ENCODE measurements at regions not wholly inside any gene's neighbourhood (a gene's known extent, or its start where the extent isn't known, plus 50 kb on each side); places are given as distances from the start of the nearest gene placed in this dataset.

GRCh38 chr3:141418751-141419150 lies 50.4 kb downstream of the ZBTB38 start:
- Histone ChIP-seq H3K4me3 (ENCODE audit: low read length) (no peak overlapping the region), H3K36me3 (ENCODE audit: control insufficient read depth, insufficient read depth, low read length) (peaks cover 14% of the 10 kb centered on the region), H3K4me1 (ENCODE audit: control insufficient read depth, insufficient read depth, low read length) (peaks cover 26% of the 10 kb centered on the region), H3K27me3 (ENCODE audit: control insufficient read depth, insufficient read depth, low read length) (no peaks in the 10 kb centered on the region), H3K27ac (ENCODE audit: low read depth, low read length) (no peak overlapping the region), H3K9ac (ENCODE audit: low read length) (no peak overlapping the region)

DNA sequence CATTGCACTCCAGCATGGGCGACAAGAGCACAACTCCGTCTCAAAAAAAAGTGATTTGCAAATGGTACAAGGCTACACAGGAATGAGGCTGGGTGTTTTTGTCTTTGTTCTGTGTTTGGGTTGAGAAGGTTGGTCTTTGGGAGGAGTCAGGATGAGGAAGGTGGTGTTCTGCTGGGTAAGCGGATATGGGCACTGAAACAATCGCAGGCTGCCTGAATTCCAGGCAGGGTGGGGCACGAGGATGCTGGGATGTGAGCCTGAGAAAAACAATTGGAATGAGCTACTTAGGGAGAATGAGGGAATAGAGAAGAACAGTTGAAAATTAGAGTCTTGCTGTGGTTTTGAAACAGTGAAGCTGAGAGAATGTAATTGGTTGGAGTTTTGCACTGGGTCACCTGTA lies 51.6 kb downstream of the ZBTB38 start:
- no peak overlapping the region for H3K9ac ChIP-seq (ENCODE audit: low read length)
- H3K36me3 ChIP-seq (ENCODE audit: control insufficient read depth, insufficient read depth, low read length) = peaks cover 5% of the 10 kb centered on the region
- H3K4me1 ChIP-seq (ENCODE audit: control insufficient read depth, insufficient read depth, low read length) = peaks cover 16% of the 10 kb centered on the region
- H3K27me3 ChIP-seq (ENCODE audit: control insufficient read depth, insufficient read depth, low read length) = no peaks in the 10 kb centered on the region
- no peak overlapping the region for H3K27ac ChIP-seq (ENCODE audit: low read depth, low read length)
- no peak overlapping the region for H3K4me3 ChIP-seq (ENCODE audit: low read length)

DNA sequence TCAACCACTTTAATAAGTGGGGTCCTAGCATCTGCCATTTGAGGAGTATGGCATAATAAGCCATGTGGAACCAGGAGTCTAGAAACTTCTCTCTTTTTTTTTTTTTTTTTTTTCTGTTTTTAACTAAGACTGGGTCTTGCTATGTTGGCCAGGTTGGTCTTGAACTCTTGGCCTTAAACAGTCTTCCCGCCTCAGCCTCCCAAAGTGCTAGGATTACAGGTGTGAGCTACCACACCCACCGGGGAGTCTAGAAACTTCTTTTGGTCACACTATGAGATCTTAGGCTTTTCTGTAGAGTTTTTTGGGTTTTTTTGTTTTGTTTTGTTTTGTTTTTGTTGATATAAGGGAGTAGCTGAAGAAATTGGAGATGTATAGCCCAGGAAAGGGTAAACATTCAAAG lies 52.9 kb downstream of the ZBTB38 start:
- Histone ChIP-seq H3K4me1 (ENCODE audit: control insufficient read depth, insufficient read depth, low read length) (peaks cover 17% of the 10 kb centered on the region), H3K4me3 (ENCODE audit: low read length) (no peak overlapping the region), H3K36me3 (ENCODE audit: control insufficient read depth, insufficient read depth, low read length) (no peaks in the 10 kb centered on the region), H3K9ac (ENCODE audit: low read length) (no peak overlapping the region), H3K27me3 (ENCODE audit: control insufficient read depth, insufficient read depth, low read length) (no peaks in the 10 kb centered on the region), H3K27ac (ENCODE audit: low read depth, low read length) (no peak overlapping the region)

DNA sequence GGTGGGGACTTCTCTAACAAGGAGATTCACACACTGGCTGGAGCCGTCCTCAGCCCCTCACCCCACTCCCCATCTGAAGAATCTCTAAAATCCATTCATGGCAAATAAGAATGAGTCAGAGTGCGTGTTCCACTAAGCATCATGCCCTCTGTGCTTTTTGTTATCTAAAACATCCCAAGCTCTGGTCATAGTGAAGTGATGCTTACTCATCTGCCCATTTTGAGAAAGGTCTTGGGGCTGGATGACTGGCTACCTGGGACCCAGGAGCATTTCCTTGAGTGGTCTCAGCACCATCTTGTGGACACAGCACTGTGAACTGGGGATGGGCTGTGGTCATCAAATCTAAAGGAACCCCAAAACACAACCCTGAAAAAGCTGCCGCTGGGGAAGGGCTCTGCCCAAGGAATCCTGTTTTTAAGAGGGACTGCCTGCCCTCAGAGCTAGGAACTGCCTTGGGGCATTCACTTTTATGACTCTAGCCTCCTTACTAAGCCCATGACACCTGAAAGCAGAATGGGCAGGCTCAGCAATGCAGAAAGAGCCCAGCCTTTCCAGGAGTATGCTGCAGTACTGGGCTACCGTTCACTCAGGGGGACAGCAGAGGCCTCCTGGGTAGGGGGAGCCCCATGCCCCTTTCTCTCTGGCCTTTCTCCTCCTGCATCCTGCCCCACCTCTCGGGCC lies 53.5 kb downstream of the ZBTB38 start:
- Histone ChIP-seq H3K9ac (ENCODE audit: low read length) (no peak overlapping the region), H3K4me1 (ENCODE audit: control insufficient read depth, insufficient read depth, low read length) (peaks cover 23% of the 10 kb centered on the region), H3K27me3 (ENCODE audit: control insufficient read depth, insufficient read depth, low read length) (no peaks in the 10 kb centered on the region), H3K36me3 (ENCODE audit: control insufficient read depth, insufficient read depth, low read length) (no peaks in the 10 kb centered on the region), H3K27ac (ENCODE audit: low read depth, low read length) (no peak overlapping the region), H3K4me3 (ENCODE audit: low read length) (no peak overlapping the region)

DNA sequence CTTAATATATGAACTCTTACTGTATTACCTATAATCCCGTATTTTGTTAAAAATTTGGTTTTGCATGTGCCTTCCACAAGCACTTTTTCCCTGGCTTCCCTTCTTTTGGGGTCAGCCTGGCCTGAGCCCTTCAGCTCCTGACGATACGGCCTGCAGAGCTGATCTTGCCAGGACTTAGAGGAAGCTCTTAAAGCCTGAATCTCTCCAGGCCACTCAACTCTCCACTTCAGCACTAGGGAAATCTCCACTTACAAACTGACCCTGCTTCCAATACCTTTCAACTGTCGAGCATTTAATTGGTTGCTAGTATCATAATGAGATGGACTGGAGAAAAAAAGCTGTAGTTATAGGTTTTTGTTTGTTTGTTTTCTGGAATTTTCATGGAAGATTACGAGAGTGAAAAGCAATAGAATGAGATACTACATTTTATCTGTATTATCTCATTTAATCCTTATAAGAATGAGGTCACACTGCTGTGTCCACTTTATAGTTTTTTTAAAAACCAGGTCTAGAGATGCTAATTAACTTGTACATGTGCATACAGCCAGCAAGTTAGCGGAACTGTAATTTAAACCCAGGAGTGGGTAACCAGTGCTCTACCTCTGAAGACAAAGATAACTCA lies 54.8 kb downstream of the ZBTB38 start:
- Histone ChIP-seq H3K36me3 (ENCODE audit: control insufficient read depth, insufficient read depth, low read length) (no peaks in the 10 kb centered on the region), H3K9ac (ENCODE audit: low read length) (no peak overlapping the region), H3K27me3 (ENCODE audit: control insufficient read depth, insufficient read depth, low read length) (no peaks in the 10 kb centered on the region), H3K27ac (ENCODE audit: low read depth, low read length) (no peak overlapping the region), H3K4me3 (ENCODE audit: low read length) (no peak overlapping the region), H3K4me1 (ENCODE audit: control insufficient read depth, insufficient read depth, low read length) (peaks cover 33% of the 10 kb centered on the region)

DNA sequence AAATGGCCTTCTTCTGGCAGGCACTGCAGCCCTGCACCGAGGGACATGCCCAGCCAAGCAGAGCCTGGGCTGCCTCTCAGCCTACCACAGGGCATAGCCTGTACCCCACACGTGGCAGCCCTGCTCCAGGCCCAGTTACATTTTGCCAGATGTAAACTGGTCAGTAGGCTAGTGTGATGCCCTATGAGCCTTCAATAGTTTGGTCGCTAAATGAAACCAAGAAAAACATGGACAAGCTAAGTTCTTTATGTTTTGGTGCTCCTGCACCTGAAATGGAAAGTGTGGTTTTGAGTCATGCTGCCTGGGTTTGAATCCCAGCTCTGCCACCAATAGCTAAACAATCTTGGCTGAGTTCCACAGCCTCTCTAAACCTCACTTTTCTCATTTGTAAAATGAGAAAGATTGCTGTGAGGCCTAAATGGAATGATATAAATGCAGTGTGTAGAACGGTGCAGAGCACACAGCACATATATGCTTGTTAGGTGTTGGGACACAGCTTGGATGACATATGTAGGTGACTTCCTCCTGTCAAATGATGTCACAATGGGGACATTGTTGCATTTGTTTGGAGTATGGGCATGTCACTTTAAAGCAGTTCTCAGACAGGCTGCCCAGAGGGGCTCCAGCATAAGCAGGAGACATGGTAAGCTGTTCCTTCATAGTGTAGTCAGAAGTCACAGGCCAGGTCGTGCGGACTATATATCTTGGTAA lies 57.4 kb downstream of the ZBTB38 start:
- Histone ChIP-seq H3K4me1 (ENCODE audit: control insufficient read depth, insufficient read depth, low read length) (peaks cover 53% of the 10 kb centered on the region), H3K27ac (ENCODE audit: low read depth, low read length) (peak overlapping the region; percentile 73), H3K27me3 (ENCODE audit: control insufficient read depth, insufficient read depth, low read length) (no peaks in the 10 kb centered on the region), H3K4me3 (ENCODE audit: low read length) (no peak overlapping the region), H3K36me3 (ENCODE audit: control insufficient read depth, insufficient read depth, low read length) (peaks cover 3% of the 10 kb centered on the region), H3K9ac (ENCODE audit: low read length) (no peak overlapping the region)

GRCh38 chr3:141426404-141427034 lies 58.2 kb downstream of the ZBTB38 start:
- Histone ChIP-seq H3K27ac (ENCODE audit: low read depth, low read length) (peak overlapping the region; percentile 73), H3K36me3 (ENCODE audit: control insufficient read depth, insufficient read depth, low read length) (peaks cover 3% of the 10 kb centered on the region), H3K27me3 (ENCODE audit: control insufficient read depth, insufficient read depth, low read length) (no peaks in the 10 kb centered on the region), H3K4me1 (ENCODE audit: control insufficient read depth, insufficient read depth, low read length) (peaks cover 57% of the 10 kb centered on the region), H3K9ac (ENCODE audit: low read length) (no peak overlapping the region), H3K4me3 (ENCODE audit: low read length) (peak overlapping the region; percentile 17)

GRCh38 chr3:141427764-141428163 lies 59.1 kb upstream of the RASA2 start:
- Histone ChIP-seq H3K4me1 (ENCODE audit: control insufficient read depth, insufficient read depth, low read length) (peaks cover 60% of the 10 kb centered on the region), H3K9ac (ENCODE audit: low read length) (no peak overlapping the region), H3K27ac (ENCODE audit: low read depth, low read length) (peak overlapping the region; percentile 73), H3K4me3 (ENCODE audit: low read length) (no peak overlapping the region), H3K27me3 (ENCODE audit: control insufficient read depth, insufficient read depth, low read length) (no peaks in the 10 kb centered on the region), H3K36me3 (ENCODE audit: control insufficient read depth, insufficient read depth, low read length) (peaks cover 3% of the 10 kb centered on the region)

GRCh38 chr3:141429371-141430035 lies 57.3 kb upstream of the RASA2 start:
- peaks cover 3% of the 10 kb centered on the region for H3K36me3 ChIP-seq (ENCODE audit: control insufficient read depth, insufficient read depth, low read length)
- peak overlapping the region; percentile 53 for H3K4me3 ChIP-seq (ENCODE audit: low read length)
- H3K9ac ChIP-seq (ENCODE audit: low read length) = no peak overlapping the region
- peak overlapping the region; percentile 94 for H3K27ac ChIP-seq (ENCODE audit: low read depth, low read length)
- no peaks in the 10 kb centered on the region for H3K27me3 ChIP-seq (ENCODE audit: control insufficient read depth, insufficient read depth, low read length)
- peaks cover 72% of the 10 kb centered on the region for H3K4me1 ChIP-seq (ENCODE audit: control insufficient read depth, insufficient read depth, low read length)

GRCh38 chr3:141430316-141430715 lies 56.5 kb upstream of the RASA2 start:
- Histone ChIP-seq H3K4me3 (ENCODE audit: low read length) (peak overlapping the region; percentile 14), H3K9ac (ENCODE audit: low read length) (no peak overlapping the region), H3K27me3 (ENCODE audit: control insufficient read depth, insufficient read depth, low read length) (no peaks in the 10 kb centered on the region), H3K36me3 (ENCODE audit: control insufficient read depth, insufficient read depth, low read length) (peaks cover 3% of the 10 kb centered on the region), H3K27ac (ENCODE audit: low read depth, low read length) (peak overlapping the region; percentile 94), H3K4me1 (ENCODE audit: control insufficient read depth, insufficient read depth, low read length) (peaks cover 74% of the 10 kb centered on the region)

DNA sequence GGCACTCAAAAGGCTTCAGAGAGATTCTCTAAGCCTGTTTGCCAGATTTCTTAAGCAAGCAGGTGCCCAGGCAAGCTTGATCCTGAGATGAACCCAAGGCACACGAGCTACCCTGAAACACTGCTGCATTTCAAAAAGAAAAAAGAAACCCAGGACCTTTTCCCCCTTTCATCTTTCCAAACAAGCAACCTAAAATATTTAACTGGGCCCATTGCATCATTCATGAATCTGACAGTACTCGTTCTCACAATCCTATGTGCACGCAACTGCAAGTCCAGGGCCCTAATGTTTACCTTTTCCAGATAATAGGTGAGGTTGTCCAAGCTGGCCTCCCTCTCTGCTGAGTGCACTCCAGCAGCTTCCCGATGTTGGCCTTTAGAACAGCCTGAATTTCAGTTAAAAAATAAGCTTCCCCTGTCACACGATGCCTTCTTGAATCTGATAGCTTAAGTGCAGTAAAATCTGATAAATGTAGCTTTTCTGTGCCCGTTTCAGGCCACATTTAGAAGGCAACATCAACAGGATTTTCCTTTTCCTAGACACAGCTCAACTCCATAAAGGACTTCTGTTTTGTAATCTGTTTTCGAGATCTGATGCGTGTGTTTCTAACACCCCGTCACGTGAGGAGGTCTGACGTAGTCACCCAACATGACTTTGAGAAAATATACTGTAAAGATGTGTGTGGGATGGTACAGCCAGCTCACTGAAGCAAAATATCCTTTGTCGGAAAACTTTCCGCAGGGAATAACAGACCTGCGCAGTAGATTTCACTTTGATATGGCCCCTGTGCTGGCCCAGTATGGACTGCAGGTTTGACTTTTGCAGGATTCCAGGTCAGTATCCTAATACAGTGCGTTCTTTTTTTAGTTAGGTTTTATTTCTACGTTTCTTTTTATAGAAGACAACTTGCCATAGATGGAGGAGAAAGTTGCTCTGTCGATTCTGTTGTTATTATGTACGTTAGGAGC lies 55.1 kb upstream of the RASA2 start:
- peak overlapping the region; percentile 94 for H3K27ac ChIP-seq (ENCODE audit: low read depth, low read length)
- no peak overlapping the region for H3K9ac ChIP-seq (ENCODE audit: low read length)
- H3K27me3 ChIP-seq (ENCODE audit: control insufficient read depth, insufficient read depth, low read length) = no peaks in the 10 kb centered on the region
- peak overlapping the region; percentile 51 for H3K4me3 ChIP-seq (ENCODE audit: low read length)
- H3K36me3 ChIP-seq (ENCODE audit: control insufficient read depth, insufficient read depth, low read length) = peaks cover 3% of the 10 kb centered on the region
- peaks cover 60% of the 10 kb centered on the region for H3K4me1 ChIP-seq (ENCODE audit: control insufficient read depth, insufficient read depth, low read length)

Data from rectal smooth muscle tissue (tissue), 1 donor.